ENCODE measurements at regions not wholly inside any gene's neighbourhood (a gene's known extent, or its start where the extent isn't known, plus 50 kb on each side); places are given as distances from the start of the nearest gene placed in this dataset.

- TF ChIP-seq CTCF (conservative IDR thresholded peaks at IDR 0.05; ENCODE audit: low read depth, low read length) (no peak), EZH2 (IDR thresholded peaks at IDR 0.05; ENCODE audit: borderline replicate concordance, low read depth, low read length, poor library complexity, severe bottlenecking) (no peak)
Observed at GRCh38 chr11:15859411-15859810, 496.9 kb downstream of the SOX6 start.
